NCI-H69 (cell line): ENCODE measurements at regions not wholly inside any gene's neighbourhood (a gene's known extent, or its start where the extent isn't known, plus 50 kb on each side); places are given as distances from the start of the nearest gene placed in this dataset.

Experiments used
- DNase-seq: peaks from one replicate; lab custom pipeline; 2025; lab: John Stamatoyannopoulos, UW

- DNase-seq = no peak
Measured at GRCh38 chr6:91057689-91058088, 470.8 kb upstream of the MAP3K7 start.

DNA sequence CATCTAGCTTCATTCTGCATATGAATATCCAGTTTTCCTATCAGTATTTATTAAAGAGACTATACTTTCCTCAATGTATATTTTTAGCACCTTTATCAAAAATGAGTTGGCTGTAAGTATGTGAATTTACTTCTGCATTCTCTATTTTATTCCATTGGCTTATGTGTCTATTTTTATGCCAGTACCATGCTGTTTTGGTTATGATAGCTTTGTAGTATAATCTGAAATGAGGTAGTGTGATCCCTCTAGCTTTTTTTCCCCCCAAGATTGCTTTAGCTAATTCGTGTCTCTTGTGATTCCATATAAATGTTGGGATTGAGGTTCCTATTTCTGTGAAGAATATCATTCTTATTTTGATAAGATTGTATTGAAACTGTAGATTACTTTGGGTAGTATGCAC lies 469.1 kb upstream of the MAP3K7 start:
- DNase-seq = no peak

DNA sequence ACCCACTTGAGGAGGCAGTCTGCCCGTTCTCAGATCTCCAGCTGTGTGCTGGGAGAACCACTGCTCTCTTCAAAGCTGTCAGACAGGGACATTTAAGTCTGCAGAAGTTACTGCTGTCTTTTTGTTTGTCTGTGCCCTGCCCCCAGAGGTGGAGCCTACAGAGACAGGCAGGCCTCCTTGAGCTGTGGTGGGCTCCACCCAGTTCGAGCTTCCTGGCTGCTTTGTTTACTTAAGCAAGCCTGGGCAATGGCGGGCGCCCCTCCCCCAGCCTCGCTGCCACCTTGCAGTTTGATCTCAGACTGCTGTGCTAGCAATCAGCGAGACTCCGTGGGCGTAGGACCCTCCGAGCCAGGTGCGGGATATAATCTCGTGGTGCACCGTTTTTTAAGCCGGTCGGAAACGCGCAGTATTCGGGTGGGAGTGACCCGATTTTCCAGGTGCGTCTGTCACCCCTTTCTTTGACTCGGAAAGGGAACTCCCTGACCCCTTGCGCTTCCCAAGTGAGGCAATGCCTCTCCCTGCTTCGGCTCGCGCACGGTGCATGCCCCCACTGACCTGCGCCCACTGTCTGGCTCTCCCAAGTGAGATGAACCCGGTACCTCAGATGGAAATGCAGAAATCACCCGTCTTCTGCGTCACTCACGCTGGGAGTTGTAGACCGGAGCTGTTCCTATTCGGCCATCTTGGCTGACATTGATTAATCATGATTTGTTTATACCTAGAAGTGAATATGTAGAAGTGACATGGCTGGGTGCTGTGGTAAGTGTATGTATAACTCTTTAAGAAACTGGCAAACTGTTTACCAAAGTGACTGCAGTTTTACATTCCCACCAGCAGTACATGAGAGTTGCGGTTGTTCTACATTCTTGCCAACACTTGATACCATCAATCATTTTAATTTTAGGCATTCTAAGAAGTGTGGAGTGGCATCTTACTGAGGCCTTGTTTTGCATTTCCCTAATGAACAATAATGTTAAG lies 465.9 kb upstream of the MAP3K7 start:
- peak; percentile 29 for DNase-seq

DNA sequence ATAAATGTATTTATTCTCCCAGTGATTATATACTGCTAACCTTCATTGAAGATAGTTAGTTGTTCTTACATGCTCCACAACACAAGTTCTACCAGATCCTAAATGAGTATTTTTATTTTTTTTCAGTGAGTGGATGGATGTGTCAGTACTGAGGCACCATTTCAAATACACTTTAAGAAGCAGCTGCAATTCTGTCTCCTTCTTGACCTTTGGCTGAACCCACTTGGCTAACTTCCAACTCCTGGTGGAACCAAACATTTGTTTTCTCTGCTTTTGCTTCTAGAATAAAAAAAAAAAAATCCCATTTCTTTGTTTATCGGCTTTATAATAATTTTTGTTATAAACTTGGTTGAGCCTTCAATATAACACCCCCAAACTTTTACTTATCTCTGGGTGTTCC lies 458.3 kb upstream of the MAP3K7 start:
- DNase-seq = peak; percentile 14

- DNase-seq = no peak
Measured at GRCh38 chr6:91043751-91044150, 456.9 kb upstream of the MAP3K7 start.

DNA sequence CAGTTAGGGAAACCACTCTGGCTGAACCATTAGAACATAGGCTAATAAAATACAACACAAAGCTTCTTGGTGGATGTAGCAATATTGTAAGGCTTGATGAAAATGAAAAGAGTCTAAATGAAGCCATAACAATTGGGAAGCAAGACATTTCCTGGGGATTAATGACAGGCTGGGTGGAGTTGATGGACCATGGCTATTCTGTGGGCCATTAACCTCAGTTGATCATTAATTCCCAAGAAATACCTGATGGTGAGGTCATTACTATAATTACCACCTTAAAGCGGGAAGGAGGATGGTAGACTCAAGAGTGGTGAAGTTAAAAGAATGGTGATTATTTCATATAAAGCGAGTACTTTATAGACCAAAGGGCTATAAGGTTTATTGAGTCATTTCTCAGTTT lies 455.8 kb upstream of the MAP3K7 start:
- no peak for DNase-seq

- DNase-seq = no peak
Measured at GRCh38 chr6:91033964-91034363, 447.1 kb upstream of the MAP3K7 start.

GRCh38 chr6:91031581-91031980 lies 444.7 kb upstream of the MAP3K7 start:
- DNase-seq = no peak

DNA sequence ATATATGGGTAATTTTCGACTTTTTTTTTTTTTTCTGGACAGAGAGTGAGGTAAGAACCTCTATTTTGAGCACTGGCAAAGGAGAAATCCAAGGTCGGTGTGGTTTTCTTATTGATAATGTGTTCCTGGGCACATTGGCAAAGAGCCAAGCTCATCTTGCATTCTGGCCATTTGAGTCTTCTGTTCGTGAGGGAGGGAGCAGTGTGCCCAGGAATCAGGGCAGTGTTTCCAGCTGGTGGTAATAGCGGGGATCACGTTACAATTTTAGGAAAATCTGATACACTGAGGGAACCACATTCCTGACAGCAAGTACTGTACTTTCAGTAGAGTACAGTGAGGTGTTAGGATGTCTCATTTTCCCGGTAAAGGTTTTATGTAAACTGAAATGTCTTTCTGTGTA lies 442.3 kb upstream of the MAP3K7 start:
- peak; percentile 72 for DNase-seq

GRCh38 chr6:91023529-91023928 lies 436.7 kb upstream of the MAP3K7 start:
- no peak for DNase-seq

DNA sequence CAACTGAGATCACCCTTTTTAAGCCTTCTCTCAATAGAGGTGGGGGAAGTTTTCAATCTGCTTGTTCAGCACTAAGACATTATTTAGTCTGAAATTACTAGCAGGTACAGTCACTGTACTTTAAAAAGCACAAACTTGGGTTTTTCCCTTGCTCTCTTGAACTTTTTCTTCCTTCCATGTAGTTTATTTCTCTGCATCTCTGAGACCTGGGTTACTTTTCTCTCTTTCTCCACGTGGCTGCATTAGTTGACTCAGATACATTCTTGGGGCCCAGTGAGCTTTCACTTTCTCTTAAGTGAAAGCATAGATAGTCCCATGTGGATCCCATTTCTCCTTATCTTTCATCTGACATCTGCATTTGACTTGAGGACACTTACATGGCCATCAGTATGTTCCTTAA lies 433.9 kb upstream of the MAP3K7 start:
- DNase-seq = no peak

- DNase-seq = no peak
Measured at GRCh38 chr6:91018586-91018985, 431.7 kb upstream of the MAP3K7 start.

DNA sequence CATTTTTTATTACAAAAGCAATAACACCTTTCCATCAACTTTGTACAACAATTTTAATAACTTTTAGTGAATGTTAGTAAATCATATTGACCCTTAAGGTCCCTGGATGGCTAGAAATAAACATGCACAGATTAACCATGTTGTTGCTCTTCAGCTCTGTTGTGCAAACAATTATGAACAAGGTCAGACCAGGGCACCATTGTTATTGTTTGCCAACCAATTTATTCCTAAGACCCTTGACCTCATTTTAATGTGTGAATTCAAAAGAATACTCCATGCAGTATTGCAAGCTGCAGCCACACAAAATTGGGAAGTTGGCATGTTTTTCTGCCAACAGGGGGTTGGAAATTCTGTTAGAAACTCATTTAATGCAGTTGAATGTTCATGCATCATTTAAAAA lies 426.6 kb upstream of the MAP3K7 start:
- DNase-seq = peak; percentile 45

- peak; percentile 42 for DNase-seq
Measured at GRCh38 chr6:90997076-90997475, 410.2 kb upstream of the MAP3K7 start.

DNA sequence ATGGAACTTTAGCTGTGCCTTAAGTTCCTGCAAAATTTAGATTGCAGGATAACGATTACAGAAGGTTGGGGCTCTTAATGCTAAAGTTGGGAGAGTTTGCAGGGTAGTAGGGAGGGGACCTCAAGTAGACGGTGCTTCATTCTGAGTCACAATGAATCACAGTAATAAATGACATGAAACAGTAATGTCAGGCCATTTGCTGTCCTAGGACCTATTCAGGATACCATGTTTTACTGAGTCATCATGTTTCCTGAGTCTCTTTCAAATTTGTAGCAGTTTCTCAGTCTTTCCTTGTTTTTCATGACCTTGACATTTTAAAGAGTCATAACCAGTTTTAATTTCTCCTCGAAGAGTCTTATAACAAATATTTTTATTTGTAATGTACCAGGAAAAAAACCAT lies 406.9 kb upstream of the MAP3K7 start:
- no peak for DNase-seq

DNA sequence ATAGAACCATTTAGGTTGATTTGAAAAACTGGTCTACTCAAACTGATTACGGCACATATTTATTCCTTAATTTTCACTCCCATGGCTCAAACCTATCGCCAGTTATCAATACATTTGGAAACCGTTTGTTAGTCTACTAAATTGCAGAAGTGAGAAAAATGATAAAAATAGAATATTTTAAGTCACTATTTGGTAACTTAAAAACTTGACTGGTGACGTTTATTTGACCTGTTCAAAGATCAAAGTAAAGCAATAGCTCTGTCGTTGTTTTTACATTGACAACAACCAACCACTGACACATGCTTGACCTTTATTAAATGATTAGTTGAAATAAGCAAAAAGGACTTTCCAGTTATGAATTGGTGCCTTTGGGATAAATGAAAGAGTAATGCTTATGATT lies 402.9 kb upstream of the MAP3K7 start:
- no peak for DNase-seq

DNA sequence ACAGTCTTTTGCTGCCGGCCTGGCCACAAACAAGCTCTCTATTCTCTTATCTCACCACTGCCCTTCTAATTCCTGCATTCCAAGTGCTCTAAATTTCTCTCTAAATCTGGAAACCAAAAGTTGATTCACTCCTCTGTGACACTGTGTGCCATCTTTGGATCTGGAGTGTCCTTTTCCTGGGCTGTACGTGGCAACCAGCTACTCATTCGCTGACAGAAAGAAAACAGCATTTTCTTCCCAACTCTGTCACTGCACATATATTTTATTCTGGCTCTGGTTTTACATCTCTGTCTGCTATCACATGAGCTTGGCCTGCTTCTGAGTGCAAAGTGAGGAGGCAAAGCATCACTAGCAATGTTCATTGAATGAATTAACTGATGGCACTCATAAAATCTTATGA lies 397.2 kb upstream of the MAP3K7 start:
- no peak for DNase-seq

- DNase-seq = no peak
Measured at GRCh38 chr6:90983462-90983861, 396.6 kb upstream of the MAP3K7 start.

GRCh38 chr6:90982581-90982980 lies 395.7 kb upstream of the MAP3K7 start:
- no peak for DNase-seq

DNA sequence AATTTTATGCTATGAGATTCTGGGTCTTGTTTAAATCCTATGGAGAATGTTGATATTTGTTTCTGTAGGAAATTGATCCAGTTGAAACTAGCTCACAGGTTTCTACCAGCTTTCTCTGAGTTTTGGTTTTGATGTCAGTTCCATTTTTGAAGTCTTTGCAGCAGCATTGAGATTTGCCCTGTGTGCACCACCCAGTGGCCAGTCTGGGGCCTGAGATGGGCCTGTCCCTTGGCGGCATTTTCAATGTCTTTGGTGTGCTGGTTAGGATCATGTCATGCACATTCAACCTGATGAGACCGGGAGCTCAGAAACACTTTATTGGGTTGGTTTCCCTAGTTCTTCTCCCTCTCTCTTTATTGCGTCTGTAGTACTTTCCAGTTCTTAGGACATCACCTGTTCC lies 395.2 kb upstream of the MAP3K7 start:
- no peak for DNase-seq

DNA sequence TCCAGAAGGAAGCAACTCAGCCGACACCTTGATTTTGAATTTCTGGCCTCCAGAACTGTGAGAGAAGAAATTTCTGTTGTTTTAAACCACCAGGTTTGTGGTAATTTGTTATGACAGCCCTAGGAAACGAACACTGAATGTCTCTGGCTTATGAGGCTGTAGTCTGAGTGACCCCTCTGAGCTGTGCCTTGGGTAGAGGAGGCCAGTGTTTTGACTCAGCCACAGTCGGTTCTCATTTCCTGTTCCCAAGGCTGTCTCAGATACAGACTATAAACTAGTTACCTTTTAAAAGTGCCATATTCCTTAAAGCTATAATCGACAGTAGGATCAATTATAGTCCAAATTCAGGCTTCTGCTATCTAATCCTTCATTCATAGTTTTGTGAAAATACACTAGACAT lies 391.2 kb upstream of the MAP3K7 start:
- no peak for DNase-seq

DNA sequence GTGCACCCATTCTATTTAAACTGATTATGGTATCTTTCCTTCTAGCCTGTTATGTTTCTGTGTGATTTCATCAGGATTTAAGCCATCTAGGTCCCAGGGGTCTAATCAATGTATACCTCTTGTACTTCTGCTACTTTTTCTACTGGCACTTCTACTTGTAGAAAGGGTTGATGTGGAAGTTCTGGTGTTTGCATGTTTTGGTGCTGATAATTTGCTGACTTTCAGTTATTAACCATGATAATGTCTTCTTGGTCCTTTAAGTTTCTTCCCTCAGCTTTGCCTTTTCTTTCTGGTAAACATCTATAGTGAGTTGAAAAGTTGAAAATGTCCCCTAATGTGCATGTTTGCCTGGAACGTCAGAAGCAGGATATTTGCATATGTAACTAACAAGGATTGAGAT lies 390.6 kb upstream of the MAP3K7 start:
- no peak for DNase-seq

GRCh38 chr6:90976341-90976740 lies 389.5 kb upstream of the MAP3K7 start:
- DNase-seq = no peak

DNA sequence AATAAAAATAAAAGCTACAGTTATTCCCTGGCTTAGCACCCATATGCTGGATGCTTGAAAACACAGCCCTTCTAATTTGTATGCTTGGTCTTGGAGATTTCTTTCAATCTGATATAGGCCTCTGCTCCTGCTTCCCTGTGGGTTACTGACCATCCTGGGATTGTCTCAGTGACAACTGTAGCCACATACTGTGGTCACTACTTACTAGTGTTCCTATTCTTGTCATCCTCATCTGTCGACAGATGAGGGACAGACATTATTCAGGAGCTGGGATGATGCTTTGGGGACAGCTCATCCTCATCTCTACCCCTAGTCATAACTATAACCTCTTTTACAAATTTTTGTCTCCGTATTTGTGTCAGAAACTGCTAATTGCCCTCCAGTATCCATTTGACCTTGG lies 388.9 kb upstream of the MAP3K7 start:
- no peak for DNase-seq
